GM19025 (cell line): ENCODE measurements at regions not wholly inside any gene's neighbourhood (a gene's known extent, or its start where the extent isn't known, plus 50 kb on each side); places are given as distances from the start of the nearest gene placed in this dataset.

Source experiments
- ATAC-seq: cut with Tn5 transposase; IDR thresholded peaks from one replicate; pipeline ENCODE4 v1.9.1; 2021; ENCODE audit warnings: mild to moderate bottlenecking, low read depth, moderate library complexity; ENCODE audit not compliant: unreplicated experiment

DNA sequence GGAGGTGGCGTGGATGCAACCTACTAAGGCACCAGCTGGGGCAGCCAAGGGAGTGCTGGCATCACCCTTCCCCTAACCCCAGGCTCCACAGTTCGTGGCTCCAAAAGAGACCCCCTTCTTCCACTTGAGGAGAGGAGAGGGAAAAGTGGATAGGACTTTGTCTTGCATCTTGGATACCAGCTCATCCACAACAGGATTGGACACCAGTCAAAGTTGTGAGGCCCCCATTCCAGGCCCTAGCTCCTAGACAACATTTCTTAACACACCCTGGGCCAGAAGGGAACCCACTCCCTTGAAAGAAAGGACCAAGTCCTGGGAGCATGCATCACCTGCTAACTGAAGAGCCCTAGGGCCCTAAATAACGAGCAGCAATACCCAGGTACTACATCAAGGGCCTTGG is 372.6 kb upstream of the PLXNA2 start:
- no peak for ATAC-seq

DNA sequence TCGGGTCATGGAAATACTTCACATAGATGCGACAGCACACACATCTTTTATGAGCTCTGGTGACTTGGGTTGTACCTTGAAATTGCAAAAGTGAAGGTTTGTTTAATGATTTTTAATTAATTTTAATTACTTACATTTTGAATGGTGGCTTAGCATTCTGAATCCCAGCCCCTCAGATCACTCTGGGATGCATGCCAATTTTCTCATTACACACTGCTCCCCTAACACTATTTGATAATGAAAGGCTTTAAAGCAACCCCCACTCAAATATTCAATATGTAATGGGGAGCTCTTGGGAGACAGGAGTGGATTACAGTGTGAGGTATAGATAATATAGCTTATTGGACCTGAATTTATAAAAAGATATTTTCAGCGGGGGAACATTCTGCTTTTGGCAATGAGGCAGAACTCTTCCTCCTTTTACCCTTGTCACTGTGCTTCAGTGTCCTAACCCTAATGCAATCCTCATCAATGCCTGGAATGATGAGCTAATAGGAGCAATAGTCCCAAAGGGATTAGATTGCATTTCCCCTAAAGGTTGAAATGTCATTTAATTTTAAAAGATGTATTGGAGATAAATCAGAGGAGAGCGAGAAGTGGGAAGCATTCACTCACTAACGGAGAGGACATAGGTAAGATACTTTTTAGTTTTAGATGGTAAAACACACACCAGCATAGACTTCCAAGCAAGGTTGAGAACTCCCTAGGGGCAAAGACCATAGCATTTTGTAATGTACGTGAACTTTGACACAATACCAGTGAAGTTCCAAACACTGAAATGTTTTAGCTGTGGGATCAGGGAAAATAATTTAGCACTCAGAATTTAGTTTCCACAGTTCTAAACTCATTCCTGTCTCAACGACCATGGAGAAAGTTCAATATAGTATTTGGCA is 384.1 kb upstream of the PLXNA2 start:
- ATAC-seq = no peak

DNA sequence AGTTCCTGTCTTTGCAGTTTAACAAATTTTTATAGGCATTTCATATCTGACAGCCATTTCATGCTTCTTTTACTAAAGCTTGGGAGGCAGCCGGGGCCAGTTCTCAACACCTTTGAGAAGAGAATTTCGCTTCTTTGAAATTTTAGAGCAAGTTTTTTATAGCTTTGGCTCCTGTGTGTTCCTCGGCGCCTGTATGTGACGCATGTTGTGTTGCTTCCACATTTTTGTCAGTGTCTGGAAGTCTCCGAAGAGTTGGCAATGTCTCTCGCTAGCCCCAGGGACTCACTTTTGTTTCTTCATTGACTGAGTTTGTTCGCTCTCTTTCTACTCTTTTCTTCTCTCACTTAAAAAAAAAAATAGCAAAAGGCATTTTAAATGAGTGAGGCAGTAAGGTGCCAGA is 386.9 kb upstream of the PLXNA2 start:
- ATAC-seq = no peak

DNA sequence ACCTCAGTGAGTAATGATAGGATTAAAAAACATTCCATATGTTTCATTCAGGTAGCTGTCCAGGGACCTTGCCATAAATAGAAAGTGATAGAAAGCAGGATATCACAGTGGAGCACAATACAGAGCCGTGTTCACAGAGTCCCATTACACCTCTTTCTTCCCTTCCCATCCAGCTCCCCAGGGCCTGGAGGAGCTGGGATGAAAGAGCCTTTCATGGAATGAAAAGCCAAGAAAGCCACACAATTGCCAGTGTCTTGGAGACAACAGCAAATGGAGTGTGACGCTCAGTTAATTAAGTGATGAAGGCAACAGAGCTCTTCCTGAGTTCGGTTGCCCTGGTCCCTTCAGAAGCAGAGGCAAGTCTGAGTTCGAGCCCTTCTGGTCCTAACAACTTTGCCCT is 387.3 kb upstream of the PLXNA2 start:
- ATAC-seq = no peak

DNA sequence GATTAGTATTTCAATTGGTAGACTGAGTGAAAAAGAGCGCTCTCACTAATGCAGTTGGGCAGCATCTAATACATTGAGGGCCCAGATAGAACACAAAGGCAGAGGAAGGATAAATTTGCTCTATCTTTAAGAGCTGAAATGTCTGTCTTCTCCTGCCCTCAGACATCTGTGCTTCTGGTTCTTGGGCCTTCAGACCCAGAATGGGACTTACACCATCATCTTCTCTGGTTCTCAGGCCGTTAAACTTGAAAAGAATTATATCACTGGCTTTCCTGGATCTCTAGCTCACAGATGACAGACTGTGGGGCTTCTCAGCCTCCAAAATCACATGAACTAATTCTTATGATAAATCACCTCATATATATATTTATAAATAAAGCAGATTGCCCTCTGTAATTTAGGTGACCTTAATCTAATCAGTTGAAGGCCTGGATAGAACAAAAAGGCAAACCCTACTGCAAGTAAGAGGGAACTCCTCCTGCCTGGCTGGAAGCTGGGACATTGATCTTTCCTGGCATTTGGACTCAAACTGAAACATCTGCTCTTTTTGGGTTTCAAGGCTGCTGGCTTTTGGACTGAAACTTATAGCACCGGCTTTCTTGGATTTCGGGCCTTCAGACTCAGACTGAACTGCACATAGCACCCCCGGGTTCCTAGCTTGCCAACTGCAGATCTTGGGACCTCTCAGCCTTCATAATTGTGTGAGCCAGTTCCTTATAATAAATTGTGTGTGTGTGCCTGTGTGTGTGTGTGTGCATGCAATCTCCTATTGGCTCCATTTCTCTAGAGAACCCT is 390.4 kb upstream of the PLXNA2 start:
- ATAC-seq = no peak

DNA sequence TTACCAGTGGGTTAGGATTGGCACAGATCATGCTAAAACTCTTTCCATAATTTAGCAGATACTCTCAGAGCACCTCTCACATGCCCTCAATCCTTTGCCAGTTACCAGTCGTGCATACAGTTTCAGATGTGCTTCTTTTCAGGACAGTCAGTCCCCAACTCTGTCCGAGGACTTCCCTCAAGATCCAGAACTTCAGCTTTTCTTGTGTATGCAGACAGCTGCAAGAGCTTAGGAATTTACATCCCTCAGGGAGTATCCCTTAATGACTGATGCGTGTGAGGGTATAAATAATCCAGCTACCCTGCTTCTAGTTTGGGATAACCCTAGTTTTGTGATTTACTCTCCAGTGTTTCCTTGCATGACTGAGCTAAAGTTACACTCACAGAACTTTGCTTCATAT is 393.0 kb upstream of the PLXNA2 start:
- ATAC-seq = no peak

DNA sequence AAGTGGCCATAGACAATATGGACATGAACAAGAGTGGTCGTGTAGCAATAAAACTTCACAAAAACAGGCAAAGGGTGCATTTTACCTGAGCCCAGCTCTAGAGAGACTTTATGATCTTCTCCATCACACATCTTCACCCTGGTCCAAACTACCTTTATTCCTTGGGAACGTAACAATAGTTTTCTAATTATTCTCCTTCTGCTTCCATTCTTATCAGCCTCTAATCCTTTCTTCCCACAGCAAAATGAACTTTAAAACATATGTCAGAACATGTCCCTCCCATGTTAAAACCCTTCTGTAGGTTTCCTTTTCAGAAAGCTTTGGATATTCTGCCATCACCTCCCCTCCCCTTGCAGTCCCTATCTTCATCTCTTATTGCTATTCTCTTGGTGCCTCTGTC is 395.2 kb upstream of the PLXNA2 start:
- no peak for ATAC-seq

DNA sequence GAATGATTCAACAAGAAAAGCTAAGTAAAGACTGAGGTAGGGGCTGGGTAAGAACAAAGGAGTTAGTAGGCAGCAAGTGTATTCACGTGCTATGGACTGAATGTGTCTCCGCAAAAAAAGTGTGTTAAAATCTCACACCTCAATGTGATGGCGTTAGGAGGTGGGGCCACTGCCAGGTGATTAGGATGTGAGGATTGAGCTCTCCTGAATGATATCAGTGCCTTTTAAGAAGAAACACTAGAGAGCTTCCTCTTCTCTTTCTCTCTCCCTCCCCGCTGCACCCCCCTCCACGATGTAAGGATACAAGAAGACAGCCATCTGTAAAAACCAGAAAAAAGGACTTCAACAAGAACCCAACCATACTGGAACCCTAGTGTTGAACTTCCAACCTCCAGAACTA is 396.1 kb upstream of the PLXNA2 start:
- no peak for ATAC-seq

DNA sequence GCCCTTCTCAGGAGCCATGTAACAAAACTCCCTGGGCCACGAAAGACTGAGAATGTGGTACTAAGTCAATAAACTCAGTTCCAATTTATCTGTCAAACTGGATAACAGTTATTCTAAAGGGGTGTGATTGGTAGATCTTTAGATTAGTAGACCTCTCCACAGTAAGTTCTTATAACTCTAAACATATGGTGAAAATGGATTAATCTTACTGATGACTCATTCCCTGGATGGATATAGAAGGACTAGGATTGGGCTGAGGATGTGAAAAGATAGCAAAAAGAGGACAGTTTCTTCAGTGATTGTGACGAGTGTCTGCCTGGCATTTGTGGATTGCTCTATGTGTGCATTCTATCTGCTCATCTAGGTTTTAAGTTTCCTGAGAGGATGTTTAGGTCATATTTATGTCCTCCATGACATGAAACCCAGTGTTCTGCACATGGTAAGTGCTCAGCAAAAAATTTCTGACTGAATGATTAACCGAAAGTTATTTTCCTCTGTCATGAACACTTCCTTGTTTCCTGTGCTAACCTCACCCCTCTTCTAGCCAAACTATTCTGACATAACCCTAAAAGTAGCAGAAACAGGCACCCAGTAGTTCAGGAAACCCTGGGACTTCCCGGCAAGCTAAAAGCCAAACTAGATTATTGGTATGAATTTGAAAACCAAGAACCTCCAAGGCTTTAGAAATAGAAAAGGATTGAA is 397.5 kb upstream of the PLXNA2 start:
- ATAC-seq = peak; percentile 78

DNA sequence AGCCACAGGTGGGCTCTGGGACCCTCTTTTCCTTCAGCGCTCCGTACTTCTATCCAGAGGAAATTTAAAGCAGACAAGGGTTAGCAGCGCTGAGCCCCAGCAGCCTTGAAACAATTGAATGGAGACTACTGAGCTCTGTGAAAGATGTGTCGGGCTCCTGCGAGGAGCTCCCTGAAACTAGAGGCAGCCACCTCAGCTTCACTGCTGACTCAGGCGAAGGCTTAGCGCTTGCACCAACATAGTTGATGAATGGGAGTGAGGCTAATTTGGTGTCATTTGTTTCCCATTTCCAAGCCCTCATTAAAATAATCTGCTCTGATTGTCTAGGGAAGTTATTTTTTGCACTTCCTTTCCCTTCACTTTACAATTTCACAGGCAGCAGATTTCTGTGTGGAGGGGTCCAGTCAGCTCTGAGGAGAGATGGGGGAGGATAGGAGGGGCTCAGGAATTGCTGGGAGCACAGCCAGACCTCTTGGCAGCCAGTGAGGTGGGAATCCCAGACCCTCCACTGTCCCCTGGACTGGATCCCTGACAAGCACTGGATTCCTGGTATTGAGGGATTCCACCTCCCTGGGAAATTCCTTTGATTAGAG is 398.9 kb upstream of the PLXNA2 start:
- no peak for ATAC-seq

DNA sequence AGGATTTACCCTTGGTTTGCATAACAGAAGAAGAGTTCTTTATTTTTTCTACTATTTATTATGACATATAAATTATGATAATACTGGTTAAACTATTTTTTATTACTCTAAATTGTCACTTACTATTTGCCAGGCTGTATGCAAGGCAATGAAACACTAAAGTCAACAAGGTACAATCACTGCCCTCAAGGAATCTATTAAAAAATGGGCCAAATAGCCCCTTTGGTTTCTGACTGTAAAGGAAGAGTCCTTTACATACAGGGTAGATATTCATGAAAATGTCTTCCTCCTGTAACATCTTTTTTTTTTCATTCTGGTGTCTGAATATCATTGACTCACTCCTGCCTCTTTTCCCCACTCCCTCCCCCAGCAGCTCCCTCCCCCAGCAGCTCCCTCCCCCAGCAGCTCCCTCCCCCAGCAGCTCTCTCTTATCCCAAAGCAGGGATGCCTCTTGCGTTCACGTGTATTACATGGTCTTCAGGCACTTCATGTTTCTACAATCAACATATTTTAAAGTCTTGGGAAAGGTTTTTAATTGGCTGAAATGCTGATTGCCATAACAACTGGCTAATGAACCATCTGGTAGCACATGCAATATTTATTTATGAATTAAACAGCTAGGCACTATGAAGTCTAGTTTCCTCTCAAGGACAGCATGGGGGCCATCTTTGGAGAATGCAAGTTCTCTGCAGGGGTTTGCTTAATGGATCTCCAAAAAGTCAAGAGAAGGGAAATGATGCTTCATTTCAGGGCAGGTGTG is 400.4 kb upstream of the PLXNA2 start:
- ATAC-seq = no peak

DNA sequence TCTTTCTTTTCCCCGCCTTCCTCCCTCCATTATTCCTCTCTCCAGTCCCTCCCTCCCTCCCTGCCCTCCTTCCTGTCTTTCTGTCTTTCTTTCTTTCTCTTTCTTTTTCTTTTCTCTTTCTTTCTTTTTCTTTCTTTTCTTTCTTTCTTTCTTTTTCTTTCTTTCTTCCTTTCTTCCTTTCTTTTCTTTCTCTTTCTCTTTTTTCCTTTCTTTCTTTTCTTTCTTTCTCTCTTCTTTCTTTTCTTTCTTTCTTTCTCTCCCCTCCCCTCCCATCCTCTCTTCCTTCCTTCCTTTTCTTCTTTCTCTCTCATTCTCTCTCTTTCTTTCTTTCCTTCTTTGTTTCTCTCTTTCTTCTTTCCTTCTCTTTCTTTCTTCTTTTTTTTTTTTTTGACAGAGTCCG is 402.2 kb upstream of the PLXNA2 start:
- ATAC-seq = no peak

DNA sequence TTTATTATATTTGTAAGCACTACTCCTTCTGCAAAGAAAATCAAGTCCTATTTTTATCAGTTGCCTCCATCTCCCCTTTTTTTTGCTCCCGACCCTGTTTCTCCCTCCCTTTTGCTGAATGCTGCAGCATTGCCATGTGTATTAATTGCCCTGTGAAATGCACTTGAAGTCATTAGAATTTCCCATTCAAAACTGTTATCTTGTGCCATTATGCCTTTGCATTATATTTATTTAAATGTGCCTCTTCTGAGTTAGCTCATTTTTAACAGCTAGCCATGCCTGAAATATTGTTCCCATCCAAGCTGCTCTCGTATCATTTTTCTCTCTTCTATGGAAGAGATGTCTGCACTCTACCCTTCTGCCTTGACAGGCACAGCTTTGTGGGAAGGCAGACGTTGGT is 404.0 kb upstream of the PLXNA2 start:
- ATAC-seq = no peak

DNA sequence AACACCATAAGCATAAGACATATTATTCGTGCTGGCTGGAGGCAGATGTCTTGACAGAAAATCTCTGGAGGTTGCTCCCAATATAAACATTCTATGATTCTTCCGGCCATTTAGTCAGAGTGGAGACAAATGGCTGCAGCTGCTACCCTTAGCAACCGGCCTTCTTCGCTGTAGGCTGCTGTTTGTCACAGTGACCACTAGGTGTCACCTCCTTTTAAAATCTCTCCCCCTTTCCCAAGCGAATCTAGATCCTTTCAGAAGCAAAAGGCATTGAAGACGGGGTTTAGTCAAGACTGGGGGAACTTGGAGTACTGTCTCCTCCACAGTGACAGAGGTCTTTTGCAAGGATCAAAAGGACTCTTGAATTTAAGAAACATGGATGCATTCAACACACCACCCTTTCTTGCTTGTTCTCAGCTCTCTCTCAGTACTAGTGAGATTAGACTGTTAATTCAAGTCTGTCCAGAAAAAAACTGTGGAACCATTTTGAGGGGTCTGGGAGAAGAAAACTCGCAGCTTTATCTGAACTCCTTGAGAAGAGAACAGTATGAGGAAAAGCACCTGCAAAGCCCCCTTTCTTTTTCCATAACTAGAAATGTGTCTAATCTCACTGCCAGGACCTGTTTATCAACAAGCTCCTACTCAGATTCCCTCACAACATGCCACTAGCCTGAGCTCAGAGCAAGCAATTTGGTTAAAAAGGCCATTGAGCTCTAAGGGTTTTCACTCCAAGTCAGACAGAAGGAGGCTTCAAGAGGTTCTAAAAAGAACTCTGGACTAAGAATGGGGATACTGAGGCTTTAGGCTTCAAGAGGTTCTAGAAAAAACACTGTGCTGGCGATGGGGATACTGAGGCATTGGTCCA is 408.3 kb upstream of the PLXNA2 start:
- ATAC-seq = no peak

DNA sequence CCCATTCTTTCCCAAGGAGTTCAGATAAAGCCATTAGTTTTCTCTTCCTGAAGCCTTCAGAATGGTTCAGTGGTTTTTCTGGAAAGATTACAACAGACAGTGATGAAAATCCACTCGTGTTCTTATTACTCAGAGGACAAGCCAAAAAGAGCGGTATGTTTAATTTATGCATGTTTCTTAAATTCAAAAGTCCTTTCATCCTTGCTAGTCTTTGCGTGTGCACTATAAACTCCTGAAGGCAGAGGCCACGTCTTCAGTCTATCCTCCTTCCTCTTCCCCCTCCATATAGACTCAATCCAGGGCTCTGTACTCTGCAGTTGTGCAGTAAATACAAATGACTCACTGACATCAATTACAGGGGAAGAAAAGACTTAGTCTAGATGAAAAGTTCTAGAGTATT is 409.2 kb upstream of the PLXNA2 start:
- no peak for ATAC-seq

DNA sequence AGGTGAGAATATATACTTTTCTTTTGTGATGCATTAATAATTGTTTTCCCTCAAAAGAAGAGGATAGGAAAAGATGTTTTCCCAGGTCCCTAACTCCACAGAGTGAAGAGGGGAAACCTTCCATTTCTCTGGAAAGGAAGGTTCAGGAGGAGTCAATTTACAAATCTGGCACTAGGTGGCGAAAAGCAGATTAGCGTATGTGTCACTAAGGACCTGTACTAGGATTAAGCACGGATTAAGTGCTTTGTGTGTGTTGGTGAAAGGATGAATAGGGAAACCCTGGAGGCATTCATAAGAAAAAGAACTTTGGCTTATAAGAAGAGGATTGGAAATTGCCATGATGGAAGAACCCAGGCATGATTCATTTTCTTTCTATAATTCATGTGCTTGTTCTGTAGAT is 410.1 kb upstream of the PLXNA2 start:
- ATAC-seq = no peak

DNA sequence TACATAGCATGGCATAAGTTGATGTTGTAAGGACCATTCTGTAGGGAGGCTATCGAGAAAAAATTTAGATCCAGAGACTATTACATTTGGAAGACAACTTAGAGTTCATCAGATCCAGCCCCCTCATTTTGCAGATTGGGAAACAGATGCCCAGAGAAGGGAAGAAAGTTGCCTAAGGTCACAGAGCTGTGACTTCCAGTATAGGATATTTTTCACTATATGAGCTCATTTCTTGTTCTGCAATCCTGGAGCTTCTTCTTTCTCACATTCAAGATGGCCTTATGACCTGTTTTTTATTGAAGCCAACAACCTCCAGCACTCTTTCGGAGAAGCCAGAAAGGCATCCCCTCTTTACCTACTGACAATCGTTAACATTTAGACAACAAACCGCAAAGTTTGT is 421.8 kb upstream of the PLXNA2 start:
- no peak for ATAC-seq

DNA sequence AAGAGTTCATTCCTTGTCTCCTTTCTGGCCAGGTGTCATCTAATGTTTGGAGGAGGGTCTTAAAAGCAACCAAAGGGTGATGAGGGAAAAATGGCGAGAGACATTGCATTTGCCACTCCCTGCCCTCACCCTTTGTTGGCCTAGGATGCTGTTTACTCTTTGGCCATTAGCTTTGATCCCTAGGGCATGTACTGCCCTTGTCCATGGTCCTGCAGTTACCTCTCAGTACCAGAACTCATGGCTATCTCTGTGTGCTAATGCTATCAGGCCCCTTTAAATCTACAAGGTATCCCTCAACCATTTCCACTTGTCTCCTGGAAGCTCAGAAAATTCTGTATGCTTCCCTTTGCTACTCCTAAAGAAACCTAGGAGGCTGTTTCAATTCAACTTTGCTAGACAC is 424.8 kb upstream of the PLXNA2 start:
- no peak for ATAC-seq

DNA sequence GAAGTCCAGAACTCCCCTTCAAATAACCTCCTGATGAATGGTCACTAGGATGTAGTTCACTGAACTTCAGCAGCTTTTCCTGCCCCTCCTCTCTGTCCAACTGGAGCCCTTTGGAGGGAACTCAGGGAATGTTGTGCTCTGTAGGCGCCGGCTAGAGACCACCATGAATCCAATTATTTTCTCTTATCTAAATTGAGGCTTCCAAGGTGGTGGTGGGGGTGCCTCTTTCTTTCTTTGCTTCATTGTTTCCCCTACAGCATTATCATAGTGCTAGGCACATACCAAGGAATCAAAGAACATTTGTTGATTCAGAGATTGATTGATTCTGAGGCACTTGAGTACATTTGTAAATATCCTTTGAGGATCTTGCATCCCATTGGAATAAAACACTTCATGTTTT is 426.6 kb upstream of the PLXNA2 start:
- no peak for ATAC-seq
